SU-DHL-6 (cell line): ENCODE measurements at regions not wholly inside any gene's neighbourhood (a gene's known extent, or its start where the extent isn't known, plus 50 kb on each side); places are given as distances from the start of the nearest gene placed in this dataset.

ENCODE experiments used
- H2AFZ ChIP-seq: fragments of 200-600 bp; sonication (generic); 2 replicates; pipeline ENCODE4 v1.6.1; 2014; ENCODE audit warnings: low read depth, mild to moderate bottlenecking, moderate library complexity, mixed read lengths, antibody characterized with exemption, low read length; ENCODE audit not compliant: severe bottlenecking
- H3F3A ChIP-seq: fragments of 200-600 bp; shearing (Covaris generic); 2 replicates; pipeline ENCODE4 v1.6.0; 2016; ENCODE audit warnings: antibody characterized with exemption, mild to moderate bottlenecking; ENCODE audit not compliant: insufficient read depth
- H3K27ac ChIP-seq: fragments of 200-600 bp; sonication (generic); 2 replicates; pipeline ENCODE4 v1.5.1; 2016; ENCODE audit warnings: low read depth, mild to moderate bottlenecking, low read length, moderate library complexity, mixed read lengths
- H3K27me3 ChIP-seq: fragments of 200-600 bp; sonication (generic), shearing (Covaris generic); 2 replicates; pipeline ENCODE4 v1.6.0; 2014; ENCODE audit warnings: mild to moderate bottlenecking, low read length
- H3K36me3 ChIP-seq: fragments of 200-600 bp; sonication (generic); 2 replicates; pipeline ENCODE4 v1.6.1; 2014; ENCODE audit warnings: mild to moderate bottlenecking, low read length, mixed read lengths
- H3K4me2 ChIP-seq: fragments of 300-600, 200-600 bp; shearing (Covaris generic), sonication (generic); 2 replicates; pipeline ENCODE4 v1.6.0; 2014; ENCODE audit warnings: low read length, low read depth, mild to moderate bottlenecking; ENCODE audit not compliant: poor library complexity, severe bottlenecking
- H3K4me3 ChIP-seq: fragments of 200-600 bp; sonication (generic); 2 replicates; pipeline ENCODE4 v1.5.1; 2014; ENCODE audit warnings: antibody characterized with exemption, low read length, mild to moderate bottlenecking, mixed read lengths; ENCODE audit not compliant: insufficient read depth, poor library complexity, severe bottlenecking
- H3K79me2 ChIP-seq: fragments of 200-600 bp; sonication (generic); 2 replicates; pipeline ENCODE4 v1.6.1; 2014; ENCODE audit warnings: mild to moderate bottlenecking, low read length, moderate library complexity; ENCODE audit not compliant: insufficient read depth
- H3K9ac ChIP-seq: fragments of 200-600 bp; sonication (generic); 2 replicates; pipeline ENCODE4 v1.7.0; 2014; ENCODE audit warnings: mild to moderate bottlenecking, low read length
- H3K9me2 ChIP-seq: fragments of 200-600 bp; sonication (generic); replicated peaks from 2 replicates; pipeline ENCODE4 v1.6.1; 2014; ENCODE audit warnings: low read length; ENCODE audit not compliant: insufficient read depth
- H3K9me3 ChIP-seq: fragments of 200-600 bp; sonication (generic); 2 replicates; pipeline ENCODE4 v1.6.1; 2014; ENCODE audit warnings: low read length, mixed read lengths; ENCODE audit not compliant: insufficient read depth
- H4K20me1 ChIP-seq: fragments of 200-600 bp; sonication (generic); 2 replicates; pipeline ENCODE4 v1.6.1; 2014; ENCODE audit warnings: low read depth, mild to moderate bottlenecking, antibody characterized with exemption, low read length, moderate library complexity, mixed read lengths
- CTCF ChIP-seq: fragments of 200-600 bp; sonication (generic); IDR thresholded peaks from one replicate; pipeline ENCODE4 v1.5.1; 2017; ENCODE audit warnings: antibody characterized with exemption, mild to moderate bottlenecking, low read length, moderate library complexity; ENCODE audit not compliant: insufficient read depth, poor library complexity, severe bottlenecking
- EZH2phosphoT487 ChIP-seq: fragments of 200-600 bp; sonication (generic), shearing (Covaris generic); conservative IDR thresholded peaks from 2 replicates; pipeline ENCODE4 v1.6.1; 2018; ENCODE audit warnings: mild to moderate bottlenecking, antibody characterized with exemption, low read length, moderate library complexity, mixed read lengths

GRCh38 chr17:27240086-27240801 lies 53.7 kb upstream of the WSB1 start:
- H3K4me2 ChIP-seq = no peak overlapping the region
- H3K9me3 ChIP-seq = no peaks in the 10 kb centered on the region
- H3F3A ChIP-seq = no peaks in the 10 kb centered on the region
- H3K79me2 ChIP-seq = no peaks in the 10 kb centered on the region
- H3K27me3 ChIP-seq = no peaks in the 10 kb centered on the region
- no peak overlapping the region for H3K4me3 ChIP-seq
- H3K9me2 ChIP-seq = no peaks in the 10 kb centered on the region
- no peaks in the 10 kb centered on the region for H4K20me1 ChIP-seq
- no peak for TF ChIP-seq EZH2phosphoT487
- no peak for TF ChIP-seq CTCF
- no peak overlapping the region for H3K9ac ChIP-seq
- H3K27ac ChIP-seq = no peak overlapping the region
- no peaks in the 10 kb centered on the region for H3K36me3 ChIP-seq
- H2AFZ ChIP-seq = no peak overlapping the region

- no peaks in the 10 kb centered on the region for H3K9me3 ChIP-seq
- H3F3A ChIP-seq = no peaks in the 10 kb centered on the region
- no peaks in the 10 kb centered on the region for H4K20me1 ChIP-seq
- no peaks in the 10 kb centered on the region for H3K79me2 ChIP-seq
- no peaks in the 10 kb centered on the region for H3K36me3 ChIP-seq
- H2AFZ ChIP-seq = no peak overlapping the region
- no peak overlapping the region for H3K9ac ChIP-seq
- no peaks in the 10 kb centered on the region for H3K27me3 ChIP-seq
- H3K4me3 ChIP-seq = no peak overlapping the region
- no peak overlapping the region for H3K27ac ChIP-seq
- no peaks in the 10 kb centered on the region for H3K9me2 ChIP-seq
- no peak overlapping the region for H3K4me2 ChIP-seq
- TF ChIP-seq CTCF = no peak
Measured at GRCh38 chr17:27240802-27241155, 53.1 kb upstream of the WSB1 start.

GRCh38 chr17:27241346-27241946 lies 52.5 kb upstream of the WSB1 start:
- Histone ChIP-seq H3K79me2 (no peaks in the 10 kb centered on the region), H3K4me3 (no peak overlapping the region), H3F3A (no peaks in the 10 kb centered on the region), H3K9ac (no peak overlapping the region), H3K9me3 (no peaks in the 10 kb centered on the region), H4K20me1 (no peaks in the 10 kb centered on the region), H2AFZ (no peak overlapping the region), H3K36me3 (no peaks in the 10 kb centered on the region), H3K4me2 (no peak overlapping the region), H3K27me3 (no peaks in the 10 kb centered on the region), H3K9me2 (no peaks in the 10 kb centered on the region), H3K27ac (no peak overlapping the region)
- TF ChIP-seq EZH2phosphoT487 (no peak), CTCF (no peak)
